ENCODE measurements at regions not wholly inside any gene's neighbourhood (a gene's known extent, or its start where the extent isn't known, plus 50 kb on each side); places are given as distances from the start of the nearest gene placed in this dataset.
"Not testable (repeated sequence)": the region's sequence is repeated elsewhere in the genome, so short reads cannot be mapped to it uniquely, and the experiment has no call there.

DNA sequence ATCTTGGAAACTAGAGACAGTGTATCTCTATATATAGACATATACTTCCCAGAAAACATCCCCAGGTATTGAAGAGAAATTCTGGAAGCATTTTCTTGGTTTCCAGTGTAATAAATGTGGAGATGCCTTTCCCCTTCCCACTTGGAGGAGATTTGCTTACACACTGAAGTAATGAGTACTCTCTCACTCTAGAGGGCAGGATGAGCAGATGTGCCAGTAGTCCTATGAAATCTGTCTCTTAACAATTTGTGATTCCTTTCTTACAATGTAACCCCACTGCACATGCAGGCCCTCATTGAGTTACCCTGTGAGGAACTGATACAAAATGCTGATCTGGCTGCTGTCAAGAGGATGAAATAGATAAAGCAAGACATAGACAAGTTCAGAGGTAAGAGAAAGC, 567.2 kb downstream of the SLCO4C1 start:
- peak; percentile 0 for DNase-seq (ENCODE audit: low read depth)

DNA sequence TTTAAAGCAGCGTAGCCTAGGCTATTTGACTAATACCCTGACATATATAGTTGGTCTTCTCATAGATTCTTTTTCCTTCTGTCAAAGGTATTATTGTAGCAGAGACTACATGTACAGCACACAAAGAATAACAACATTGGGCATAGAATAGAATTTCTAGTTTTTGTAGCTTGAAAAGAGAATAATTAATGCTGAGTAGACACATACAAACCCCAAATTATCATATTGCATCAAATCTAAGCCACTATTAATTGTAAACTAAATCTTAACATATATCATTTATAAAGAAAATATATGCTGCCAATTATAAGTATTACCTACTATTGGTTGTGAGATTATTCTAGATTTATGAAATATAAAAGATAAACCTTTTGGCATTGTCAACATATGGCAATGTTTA, 574.5 kb downstream of the SLCO4C1 start:
- no peak for DNase-seq (ENCODE audit: low read depth)

DNA sequence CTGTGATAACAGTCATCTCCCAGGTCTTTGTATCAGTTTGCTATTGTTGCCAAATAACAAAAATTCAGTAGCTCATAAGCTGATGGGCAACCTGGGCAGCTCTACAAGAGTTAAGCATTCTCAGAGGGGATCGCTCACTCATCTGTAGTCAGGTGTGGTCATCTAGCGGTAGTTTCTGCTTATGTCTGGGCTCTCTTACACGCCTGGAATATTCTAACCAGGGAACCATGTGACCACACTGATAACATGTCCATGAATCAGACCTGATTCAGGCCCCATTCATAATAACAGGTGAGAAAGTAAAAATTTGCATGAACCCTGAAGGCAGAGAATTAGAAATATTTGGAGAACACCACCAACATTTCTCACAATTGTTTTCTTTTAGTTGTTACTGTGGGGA, 576.1 kb downstream of the SLCO4C1 start:
- DNase-seq (ENCODE audit: low read depth), result no peak

GRCh38 chr5:101717721-101718120, 578.4 kb downstream of the SLCO4C1 start:
- DNase-seq (ENCODE audit: low read depth), result no peak

DNA sequence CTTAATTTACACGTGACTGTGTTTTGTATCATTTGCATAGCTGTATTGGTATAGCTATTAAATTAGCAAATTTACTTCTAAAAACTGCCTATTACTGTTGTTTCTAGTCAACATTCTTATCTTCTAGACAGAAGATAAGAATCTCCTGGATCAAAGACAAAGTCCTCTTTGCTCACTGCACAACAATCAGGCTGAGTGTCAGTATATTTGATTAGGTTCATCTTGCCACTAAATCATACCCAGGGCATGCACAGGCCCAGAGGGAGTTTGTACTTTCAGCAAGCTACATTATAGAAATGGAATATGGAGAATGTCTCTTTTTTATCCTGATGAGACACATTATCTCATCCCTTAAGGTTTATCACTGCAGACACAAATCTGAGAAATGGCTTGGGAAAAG, 579.1 kb downstream of the SLCO4C1 start:
- no peak for DNase-seq (ENCODE audit: low read depth)

- not testable (repeated sequence) for DNase-seq (ENCODE audit: low read depth)
Observed at GRCh38 chr5:101715790-101716189, 580.3 kb downstream of the SLCO4C1 start.

- no peak for DNase-seq (ENCODE audit: low read depth)
Observed at GRCh38 chr5:101689306-101689705, 606.8 kb downstream of the SLCO4C1 start.

DNA sequence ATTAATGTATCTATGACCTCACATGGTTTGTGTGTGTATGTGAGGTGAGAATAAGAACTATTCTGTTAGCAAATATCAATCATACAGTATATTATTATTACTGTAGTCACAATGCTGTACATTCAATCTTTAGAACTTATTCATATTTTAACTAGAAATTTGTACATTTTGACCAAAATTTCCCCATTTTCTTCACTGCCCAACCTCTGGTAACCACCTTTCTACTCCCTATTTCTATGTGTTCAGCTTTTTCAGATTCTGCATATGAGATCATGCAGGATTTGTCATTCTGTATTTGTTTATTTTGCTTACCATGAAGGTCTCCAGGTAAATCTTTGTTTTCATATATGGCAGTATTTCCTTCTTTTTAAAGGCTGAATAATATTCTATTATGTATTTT, 607.9 kb downstream of the SLCO4C1 start:
- no peak for DNase-seq (ENCODE audit: low read depth)

DNA sequence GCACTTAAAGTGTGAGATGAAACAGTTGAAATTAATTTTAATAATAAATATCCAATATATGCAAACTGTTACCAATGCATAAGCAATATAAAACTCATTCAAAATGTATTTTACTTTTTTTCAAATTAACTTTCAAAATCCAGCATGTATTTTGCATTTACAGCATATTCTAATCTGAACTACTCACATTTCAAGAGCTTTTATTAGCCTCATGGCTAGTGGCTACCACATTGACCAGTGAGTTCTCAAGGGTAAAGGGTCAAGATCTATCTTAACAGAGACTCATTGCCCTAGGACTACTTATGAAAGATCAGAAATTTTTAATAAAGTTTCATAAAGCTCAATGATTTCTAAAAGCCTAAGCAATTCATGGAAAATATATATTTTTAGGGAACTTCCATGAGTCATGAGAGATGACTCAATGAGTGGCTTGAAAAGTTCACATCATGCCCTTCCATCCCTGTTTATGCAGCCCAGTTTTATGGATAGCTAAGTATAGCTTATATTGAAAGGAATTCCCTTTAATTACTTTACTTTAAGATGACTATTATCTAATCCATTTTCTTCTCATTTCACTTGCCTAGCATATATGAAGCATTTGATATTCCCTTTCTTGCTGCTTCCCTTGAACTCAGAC, 608.6 kb downstream of the SLCO4C1 start:
- DNase-seq (ENCODE audit: low read depth), result peak; percentile 25

- no peak for DNase-seq (ENCODE audit: low read depth)
Observed at GRCh38 chr5:101686536-101687157, 609.4 kb downstream of the SLCO4C1 start.

DNA sequence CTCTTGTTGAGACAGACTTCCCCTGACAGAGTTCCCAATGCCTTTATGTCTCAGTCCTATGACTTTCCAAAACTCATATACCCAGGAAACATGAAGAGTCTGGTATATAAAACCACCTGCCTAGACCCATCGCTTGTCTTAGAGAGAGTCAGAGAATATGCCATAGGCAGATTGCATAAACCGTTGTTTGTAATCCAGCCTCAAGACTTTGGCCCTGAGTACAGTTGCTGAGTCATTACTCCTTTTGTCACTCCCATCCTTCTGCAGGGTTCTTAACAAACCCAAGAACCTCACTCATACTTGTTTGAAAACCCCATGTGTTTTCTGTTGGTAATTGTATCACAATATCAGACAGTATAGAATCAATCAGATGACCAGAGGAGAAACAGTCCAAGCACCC, 616.3 kb downstream of the SLCO4C1 start:
- DNase-seq (ENCODE audit: low read depth), result peak; percentile 43

DNA sequence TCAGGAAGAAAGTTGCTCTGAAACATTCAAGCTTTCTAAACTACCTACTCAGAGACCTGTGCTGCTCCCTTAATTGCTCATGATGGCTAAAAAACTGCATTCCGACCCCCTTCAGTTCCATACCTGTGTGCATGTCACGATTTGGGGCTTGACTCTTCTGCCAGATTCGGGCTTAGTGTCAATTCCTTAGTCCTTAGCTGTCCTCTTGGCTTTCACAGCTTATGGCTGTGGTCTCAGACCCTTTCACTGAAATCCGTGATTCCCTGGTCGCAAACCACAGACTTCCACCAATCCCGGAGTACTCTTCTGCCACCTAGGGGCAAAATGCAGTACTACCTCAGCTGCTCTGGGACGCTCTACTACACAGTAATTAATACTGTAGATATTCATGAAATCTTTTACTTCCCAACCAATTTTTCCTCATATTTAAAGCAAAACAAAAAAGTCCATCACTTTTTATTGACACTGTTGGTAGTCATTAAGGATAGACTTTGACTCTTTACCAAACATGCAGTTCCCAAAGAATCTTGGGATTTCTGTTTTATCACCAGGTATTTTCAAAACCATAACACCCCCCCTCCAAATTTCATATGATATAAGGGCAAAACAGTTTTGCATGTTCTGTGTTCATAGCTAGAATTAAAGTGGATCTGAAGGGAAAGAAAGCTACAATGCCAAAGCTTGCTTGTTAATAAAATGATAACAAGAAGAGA, 617.4 kb downstream of the SLCO4C1 start:
- peak; percentile 38 for DNase-seq (ENCODE audit: low read depth)

GRCh38 chr5:101677961-101678360, 618.1 kb downstream of the SLCO4C1 start:
- DNase-seq (ENCODE audit: low read depth), result no peak

- no peak for DNase-seq (ENCODE audit: low read depth)
Observed at GRCh38 chr5:101676646-101677045, 619.4 kb downstream of the SLCO4C1 start.

DNA sequence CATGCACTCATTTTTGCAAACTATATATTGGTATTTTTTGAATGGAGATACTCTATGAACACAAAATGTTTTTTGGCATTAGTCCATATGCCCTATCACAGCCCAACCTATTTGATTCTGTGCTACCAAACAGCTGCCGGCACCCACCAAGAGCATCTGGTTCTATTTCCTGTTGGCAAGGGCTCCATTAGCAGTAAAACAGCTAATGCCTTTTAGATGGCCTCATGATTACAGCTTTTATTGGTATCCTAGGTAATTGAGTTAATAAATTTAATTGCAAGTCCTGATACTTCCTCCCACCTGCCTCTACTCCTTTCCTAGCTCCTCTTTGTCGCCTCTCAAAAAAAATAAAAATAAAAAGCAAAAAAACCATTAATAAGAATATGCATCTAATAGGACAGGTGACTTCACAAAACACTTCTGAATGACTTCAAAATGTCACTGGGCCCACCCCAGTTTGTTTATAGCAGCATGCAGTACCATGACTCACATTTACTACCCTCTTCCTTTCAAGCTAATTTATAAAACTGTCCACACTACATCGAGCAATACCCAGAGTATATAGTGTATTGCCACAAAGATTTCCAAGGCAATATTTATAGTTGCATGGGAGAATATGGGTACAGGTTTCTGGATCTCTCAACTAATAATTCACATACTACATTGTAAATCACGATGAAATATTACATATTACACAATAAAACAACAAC, 620.4 kb downstream of the SLCO4C1 start:
- no peak for DNase-seq (ENCODE audit: low read depth)

GRCh38 chr5:101673120-101673519, 623.0 kb downstream of the SLCO4C1 start:
- no peak for DNase-seq (ENCODE audit: low read depth)

GRCh38 chr5:101664071-101664791, 631.9 kb downstream of the SLCO4C1 start:
- DNase-seq (ENCODE audit: low read depth), result no peak

DNA sequence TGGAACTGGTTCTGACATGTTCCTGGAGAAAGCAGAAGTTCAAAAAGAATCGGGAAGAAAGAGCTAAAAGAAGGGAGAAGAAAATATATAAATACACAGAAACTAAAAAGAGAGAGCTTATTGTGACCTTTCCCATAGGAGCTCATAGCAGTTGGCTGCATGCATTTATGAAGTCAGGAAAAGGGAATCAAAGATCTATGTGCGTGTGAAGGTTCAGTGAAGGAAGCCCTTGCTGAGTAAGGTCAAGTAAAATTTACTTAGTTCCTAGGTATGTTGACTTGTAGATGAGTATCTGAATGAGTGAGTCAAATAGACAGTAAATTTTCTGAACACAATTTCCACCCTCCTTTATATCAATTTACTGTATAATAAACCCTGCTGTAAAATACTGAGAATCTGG, 632.5 kb downstream of the SLCO4C1 start:
- no peak for DNase-seq (ENCODE audit: low read depth)

GRCh38 chr5:101662263-101662662, 633.8 kb downstream of the SLCO4C1 start:
- DNase-seq (ENCODE audit: low read depth), result no peak

GRCh38 chr5:101658433-101658832, 637.7 kb downstream of the SLCO4C1 start:
- no peak for DNase-seq (ENCODE audit: low read depth)

GRCh38 chr5:101653996-101654395, 642.1 kb downstream of the SLCO4C1 start:
- DNase-seq (ENCODE audit: low read depth), result no peak

DNA sequence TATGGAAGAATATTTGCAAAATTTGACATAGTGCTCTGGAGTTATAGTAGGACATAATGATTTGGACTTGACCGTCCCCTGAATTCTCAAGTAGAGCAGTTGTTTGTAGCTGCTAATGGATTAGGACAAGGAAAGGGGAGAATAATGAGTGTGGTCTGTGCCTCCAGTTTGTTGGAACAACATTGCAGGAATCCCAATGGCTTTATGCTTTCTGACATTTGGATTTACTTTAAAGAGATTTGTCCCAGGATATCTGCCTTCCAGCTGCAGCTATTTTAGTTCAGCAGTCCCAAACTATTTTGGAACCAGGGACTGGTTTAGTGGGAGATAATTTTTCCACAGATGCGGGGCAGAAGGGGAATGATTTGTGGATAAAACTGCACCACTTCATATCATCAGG, 648.2 kb downstream of the SLCO4C1 start:
- no peak for DNase-seq (ENCODE audit: low read depth)

Data from iris pigment epithelial cell (primary cell).